ENCODE measurements at regions not wholly inside any gene's neighbourhood (a gene's known extent, or its start where the extent isn't known, plus 50 kb on each side); places are given as distances from the start of the nearest gene placed in this dataset.

DNA sequence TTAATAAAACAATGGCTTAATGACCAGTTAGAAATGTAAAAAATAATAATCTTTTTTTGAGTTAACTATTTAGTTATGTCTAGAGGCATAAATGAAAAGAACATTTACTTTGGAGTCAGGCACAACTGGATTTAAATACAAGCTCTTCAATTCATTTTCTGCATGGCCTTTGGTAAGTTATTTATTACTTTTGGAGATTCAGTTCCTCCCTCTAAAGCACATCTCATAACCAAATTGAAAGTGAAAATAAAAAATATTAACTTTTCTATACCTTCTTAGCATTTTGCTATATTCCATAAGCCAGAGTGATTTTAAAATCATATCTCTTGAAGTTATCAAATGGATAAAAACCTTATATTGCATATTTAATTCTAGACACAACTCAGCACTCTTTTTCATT, 434.9 kb upstream of the SMARCA2 start:
- Mint-ChIP-seq H3K36me3 (no peaks in the 10 kb centered on the region), H3K4me1 (ENCODE audit: low read depth) (no peaks in the 10 kb centered on the region), H3K4me3 (no peak overlapping the region), H3K27me3 (peaks cover 3% of the 10 kb centered on the region), H3K27ac (no peak overlapping the region), H3K9me3 (ENCODE audit: low read depth) (no peaks in the 10 kb centered on the region)

DNA sequence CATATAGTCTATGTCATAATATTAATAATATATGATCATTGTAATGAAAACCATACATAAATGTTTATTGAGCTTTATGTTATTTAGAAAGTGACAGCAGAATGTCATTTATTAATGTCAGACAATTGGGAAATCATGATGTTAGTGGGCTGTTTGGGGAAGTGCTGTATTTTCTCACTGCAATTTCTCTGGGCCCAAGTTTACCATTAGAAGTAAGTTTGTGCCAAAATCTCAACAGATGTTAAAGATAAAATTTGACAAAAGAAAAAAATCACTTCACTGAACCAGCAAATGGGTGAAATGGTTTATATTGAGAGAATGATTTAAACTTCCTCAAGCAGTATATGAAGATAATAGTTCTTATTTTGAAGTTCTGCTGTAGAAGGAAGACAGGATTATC, 433.2 kb upstream of the SMARCA2 start:
- Mint-ChIP-seq H3K4me3 (no peak overlapping the region), H3K9me3 (ENCODE audit: low read depth) (no peaks in the 10 kb centered on the region), H3K27ac (no peak overlapping the region), H3K36me3 (no peaks in the 10 kb centered on the region), H3K27me3 (peaks cover 3% of the 10 kb centered on the region), H3K4me1 (ENCODE audit: low read depth) (no peaks in the 10 kb centered on the region)

DNA sequence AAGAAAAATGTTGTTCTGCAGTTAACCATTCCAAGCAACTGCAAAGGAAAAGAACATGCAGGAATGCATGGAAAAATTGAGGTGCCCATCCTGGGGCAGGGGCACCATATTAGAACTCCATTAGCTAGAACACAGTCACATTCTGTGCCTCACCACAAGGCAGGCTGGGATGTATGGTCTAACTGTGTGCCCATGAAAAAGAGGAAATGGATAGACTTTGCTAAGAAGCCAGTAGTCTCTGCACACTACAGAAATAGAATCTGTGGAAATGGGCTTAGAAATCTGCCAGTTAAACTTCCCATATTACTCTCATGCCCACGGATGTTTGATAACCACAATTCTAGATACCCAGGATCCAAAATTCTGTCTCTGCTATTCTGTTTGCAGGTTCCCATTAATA, 423.8 kb upstream of the SMARCA2 start:
- Mint-ChIP-seq H3K27ac (no peak overlapping the region), H3K27me3 (peaks cover 6% of the 10 kb centered on the region), H3K4me3 (no peak overlapping the region), H3K9me3 (ENCODE audit: low read depth) (peaks cover 4% of the 10 kb centered on the region), H3K4me1 (ENCODE audit: low read depth) (no peaks in the 10 kb centered on the region), H3K36me3 (no peaks in the 10 kb centered on the region)

DNA sequence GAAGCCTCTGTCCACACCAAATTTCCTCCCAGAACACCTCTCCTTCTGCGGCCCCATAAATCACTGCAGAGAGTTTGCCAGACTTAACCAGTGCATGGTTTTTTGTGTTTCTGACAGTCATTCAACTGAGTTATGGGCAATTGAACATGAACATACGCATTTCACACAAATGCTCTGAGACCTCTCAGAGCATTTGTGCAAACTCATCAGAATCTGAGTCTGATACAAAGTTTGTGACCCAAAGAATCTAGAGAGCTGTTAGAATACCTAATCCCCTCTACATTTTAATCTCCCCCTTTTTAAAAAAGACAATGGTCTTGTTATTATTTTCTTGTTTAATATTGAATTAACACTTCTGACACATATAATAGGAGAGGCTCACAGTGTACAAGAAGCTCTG, 416.9 kb upstream of the SMARCA2 start:
- Mint-ChIP-seq H3K27ac (no peak overlapping the region), H3K9me3 (ENCODE audit: low read depth) (no peaks in the 10 kb centered on the region), H3K4me1 (ENCODE audit: low read depth) (no peaks in the 10 kb centered on the region), H3K27me3 (peaks cover 7% of the 10 kb centered on the region), H3K36me3 (no peaks in the 10 kb centered on the region), H3K4me3 (no peak overlapping the region)

DNA sequence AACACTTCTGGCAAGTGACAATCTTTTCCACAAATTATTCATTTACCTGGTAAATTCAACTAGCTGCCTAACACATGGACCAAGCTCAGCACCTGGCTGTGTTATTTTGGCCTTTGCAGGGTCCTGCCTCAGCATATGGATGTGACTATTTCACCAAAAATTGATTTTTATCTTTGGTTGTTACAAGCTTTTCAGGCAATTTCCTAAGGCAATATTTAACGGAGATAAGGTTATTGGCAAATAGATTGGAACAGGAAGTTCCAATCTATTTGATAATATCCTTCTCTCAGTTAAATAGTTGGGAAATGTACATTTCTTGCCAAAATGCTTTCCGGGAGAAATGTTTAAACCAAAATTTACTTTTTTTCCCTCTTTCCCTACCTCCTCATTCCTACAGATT, 415.2 kb upstream of the SMARCA2 start:
- Mint-ChIP-seq H3K27ac (no peak overlapping the region), H3K36me3 (no peaks in the 10 kb centered on the region), H3K27me3 (peaks cover 7% of the 10 kb centered on the region), H3K4me1 (ENCODE audit: low read depth) (no peaks in the 10 kb centered on the region), H3K9me3 (ENCODE audit: low read depth) (no peaks in the 10 kb centered on the region), H3K4me3 (no peak overlapping the region)

DNA sequence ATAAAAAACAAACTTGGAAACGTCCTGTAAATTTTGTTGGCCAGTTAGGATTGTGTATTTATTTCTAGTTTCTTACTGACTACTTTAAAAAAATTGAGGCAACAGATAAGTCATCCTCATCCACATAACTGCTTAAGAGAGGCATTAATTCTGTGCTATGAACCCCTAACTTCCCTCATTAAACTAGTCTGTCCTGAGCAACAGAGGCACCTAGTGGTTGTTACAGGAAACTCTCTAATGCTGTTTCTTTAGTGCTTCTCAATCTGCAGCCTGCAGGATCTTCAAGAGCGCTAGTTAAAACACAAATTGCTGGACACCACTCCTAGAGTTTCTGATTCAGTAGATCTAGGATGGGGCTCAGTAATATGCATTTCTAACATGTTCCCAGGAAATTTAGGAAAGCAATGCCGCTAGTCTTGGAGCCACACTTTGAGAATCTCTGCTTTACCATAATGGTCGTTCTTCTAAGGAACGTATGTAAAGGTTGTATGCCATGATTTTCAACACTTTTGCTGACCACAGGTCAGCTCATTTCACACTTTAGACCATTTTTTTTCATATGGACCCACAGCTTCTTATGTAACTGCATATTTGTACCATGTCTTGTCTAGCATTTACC, 410.1 kb upstream of the SMARCA2 start:
- no peak overlapping the region for H3K27ac Mint-ChIP-seq
- no peak overlapping the region for H3K4me3 Mint-ChIP-seq
- H3K27me3 Mint-ChIP-seq, result peaks cover 7% of the 10 kb centered on the region
- no peaks in the 10 kb centered on the region for H3K36me3 Mint-ChIP-seq
- H3K4me1 Mint-ChIP-seq (ENCODE audit: low read depth), result no peaks in the 10 kb centered on the region
- no peaks in the 10 kb centered on the region for H3K9me3 Mint-ChIP-seq (ENCODE audit: low read depth)

DNA sequence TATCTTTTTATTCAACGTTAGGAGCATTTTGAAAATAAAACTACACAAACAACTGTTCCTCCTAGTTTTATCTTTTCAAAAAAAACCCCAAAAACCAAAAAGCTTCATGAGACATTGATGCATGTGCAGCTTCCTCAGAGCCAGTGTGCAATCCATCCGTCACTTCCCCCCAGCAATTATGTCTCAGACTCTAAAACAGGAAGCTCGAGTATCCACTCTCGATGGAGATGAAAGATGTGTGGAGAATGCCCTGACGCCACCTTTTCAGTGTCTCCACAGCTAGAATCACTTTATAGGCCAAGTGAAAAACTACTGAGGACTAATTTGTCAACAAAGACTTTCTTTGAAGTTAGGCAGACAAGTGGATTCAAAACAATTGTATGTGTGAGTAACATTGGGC, 408.9 kb upstream of the SMARCA2 start:
- no peaks in the 10 kb centered on the region for H3K9me3 Mint-ChIP-seq (ENCODE audit: low read depth)
- peaks cover 7% of the 10 kb centered on the region for H3K27me3 Mint-ChIP-seq
- H3K36me3 Mint-ChIP-seq, result no peaks in the 10 kb centered on the region
- no peaks in the 10 kb centered on the region for H3K4me1 Mint-ChIP-seq (ENCODE audit: low read depth)
- H3K4me3 Mint-ChIP-seq, result no peak overlapping the region
- H3K27ac Mint-ChIP-seq, result no peak overlapping the region

DNA sequence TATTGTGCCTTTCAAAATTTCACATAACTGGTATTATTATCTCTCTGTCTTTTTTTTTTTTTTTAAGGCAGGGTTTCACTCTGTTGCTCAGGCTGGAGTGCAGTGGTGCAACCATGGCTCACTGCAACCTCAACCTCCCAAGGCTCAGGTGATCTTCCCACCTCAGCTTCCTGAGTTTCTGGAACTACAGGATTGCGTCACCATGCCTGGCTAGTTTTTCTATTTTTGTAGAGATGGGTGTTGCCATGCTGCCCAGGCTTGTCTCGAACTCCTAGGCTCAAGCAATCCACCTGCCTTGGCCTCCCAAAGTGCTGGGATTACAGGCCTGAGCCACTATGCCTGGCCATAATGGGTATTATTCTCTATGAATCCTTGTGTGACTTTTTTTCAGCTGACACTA, 402.3 kb upstream of the SMARCA2 start:
- no peak overlapping the region for H3K27ac Mint-ChIP-seq
- no peaks in the 10 kb centered on the region for H3K36me3 Mint-ChIP-seq
- no peak overlapping the region for H3K4me3 Mint-ChIP-seq
- H3K27me3 Mint-ChIP-seq, result peaks cover 1% of the 10 kb centered on the region
- H3K4me1 Mint-ChIP-seq (ENCODE audit: low read depth), result no peaks in the 10 kb centered on the region
- H3K9me3 Mint-ChIP-seq (ENCODE audit: low read depth), result peaks cover 8% of the 10 kb centered on the region

DNA sequence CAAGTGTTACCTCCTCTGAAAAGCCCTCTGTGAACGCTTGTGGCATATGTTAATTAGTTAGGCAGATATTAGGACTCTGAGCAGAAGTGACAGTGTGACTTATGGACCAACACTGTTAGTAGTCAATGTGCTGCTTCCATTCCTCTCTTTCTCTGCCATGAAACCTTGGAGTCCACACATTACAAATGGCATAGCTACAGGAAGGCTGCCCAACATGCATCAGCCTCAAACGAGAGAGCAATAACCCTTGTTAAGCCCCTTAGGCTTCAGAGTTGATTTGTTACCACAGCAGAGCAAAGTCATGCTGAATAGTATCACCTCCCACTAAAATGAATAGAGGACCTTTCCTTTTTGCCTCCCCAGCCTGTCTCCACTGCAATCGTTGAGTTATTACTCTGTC, 397.7 kb upstream of the SMARCA2 start:
- Mint-ChIP-seq H3K4me1 (ENCODE audit: low read depth) (no peaks in the 10 kb centered on the region), H3K36me3 (no peaks in the 10 kb centered on the region), H3K27ac (no peak overlapping the region), H3K9me3 (ENCODE audit: low read depth) (peaks cover 8% of the 10 kb centered on the region), H3K4me3 (no peak overlapping the region), H3K27me3 (peaks cover 13% of the 10 kb centered on the region)

DNA sequence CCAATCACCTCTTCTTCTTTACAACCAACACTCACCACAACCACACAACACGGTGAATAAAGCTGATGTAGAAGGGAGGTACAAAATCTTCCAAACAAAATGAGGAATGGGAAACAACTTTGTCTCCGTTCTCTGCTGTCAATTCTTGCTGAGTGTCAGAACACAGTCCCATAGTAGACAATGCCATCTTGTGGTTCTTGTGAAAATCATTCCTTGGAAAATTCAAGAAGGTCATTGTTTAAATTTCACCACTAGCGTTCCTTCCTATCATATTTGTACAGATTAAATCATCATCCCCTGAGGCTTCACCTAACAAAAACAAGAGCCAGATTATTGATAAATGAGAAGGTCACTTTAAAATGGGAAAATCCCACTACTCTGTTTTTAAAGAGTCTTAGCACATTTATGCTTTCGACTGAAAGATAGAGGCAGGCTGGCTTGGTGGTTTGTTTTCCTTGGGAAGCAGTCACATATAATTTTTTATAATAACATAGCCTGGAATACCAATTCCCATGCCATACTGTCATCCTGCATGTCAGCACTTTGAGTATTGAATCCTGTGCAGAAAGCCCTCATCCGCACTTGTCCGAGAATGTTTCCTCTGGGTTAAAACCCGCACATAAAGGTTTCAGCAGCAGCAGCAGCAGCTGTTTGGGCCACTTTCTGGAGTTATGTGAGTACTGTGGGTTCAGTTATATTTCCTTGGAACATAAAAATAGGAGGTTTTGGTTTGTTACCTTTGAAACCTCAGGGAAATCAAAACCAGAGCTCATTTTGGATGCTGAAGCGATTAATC, 395.0 kb upstream of the SMARCA2 start:
- H3K27me3 Mint-ChIP-seq, result peaks cover 13% of the 10 kb centered on the region

DNA sequence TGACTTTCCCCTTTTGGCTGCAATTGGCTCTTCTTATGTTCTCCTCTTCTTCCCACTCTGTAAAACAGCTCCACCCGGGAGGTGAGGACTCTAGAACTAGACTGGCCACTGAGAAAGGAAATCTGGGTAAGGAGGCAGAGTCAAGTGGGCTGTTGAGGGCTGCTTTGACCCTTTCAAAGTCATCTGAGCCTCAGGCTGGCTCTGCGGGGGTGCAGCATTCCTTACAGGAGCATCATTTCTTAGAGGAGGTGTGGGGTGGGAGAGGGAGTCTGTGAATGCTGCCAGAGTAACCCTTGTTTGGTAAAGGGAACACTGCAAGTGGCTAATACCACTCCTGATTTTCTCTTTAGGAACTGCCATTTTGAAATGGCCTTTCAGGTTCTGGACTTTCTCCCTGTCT, 377.7 kb upstream of the SMARCA2 start:
- Mint-ChIP-seq H3K9me3 (ENCODE audit: low read depth) (peaks cover 3% of the 10 kb centered on the region), H3K27me3 (no peaks in the 10 kb centered on the region), H3K4me1 (ENCODE audit: low read depth) (no peaks in the 10 kb centered on the region), H3K36me3 (no peaks in the 10 kb centered on the region), H3K27ac (no peak overlapping the region), H3K4me3 (no peak overlapping the region)

More for the DNA sequence above, 395.0 kb upstream of the SMARCA2 start:
- Mint-ChIP-seq H3K27ac (no peak overlapping the region), H3K4me1 (ENCODE audit: low read depth) (no peaks in the 10 kb centered on the region), H3K4me3 (no peak overlapping the region), H3K36me3 (no peaks in the 10 kb centered on the region), H3K9me3 (ENCODE audit: low read depth) (peaks cover 8% of the 10 kb centered on the region)

DNA sequence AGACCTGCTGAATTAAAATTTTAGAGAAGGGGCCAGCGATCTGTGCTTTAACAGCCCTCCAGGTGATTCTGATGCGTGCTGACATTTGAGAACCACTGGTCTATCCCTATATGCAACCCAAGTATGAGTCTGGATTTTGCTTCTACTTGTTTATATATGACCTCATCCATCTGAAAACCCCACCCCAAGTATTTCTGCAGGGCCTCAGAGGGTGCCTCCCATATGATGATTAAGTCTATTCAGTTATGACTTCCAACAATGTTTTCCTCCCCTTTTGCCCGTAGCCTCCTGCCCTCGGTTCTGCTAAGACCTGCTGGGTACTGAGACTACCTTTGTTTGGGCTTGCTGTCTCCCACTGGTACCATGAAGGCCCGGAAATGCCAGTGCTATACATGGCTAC, 376.0 kb upstream of the SMARCA2 start:
- Mint-ChIP-seq H3K27me3 (no peaks in the 10 kb centered on the region), H3K4me1 (ENCODE audit: low read depth) (no peaks in the 10 kb centered on the region), H3K36me3 (no peaks in the 10 kb centered on the region), H3K9me3 (ENCODE audit: low read depth) (peaks cover 3% of the 10 kb centered on the region), H3K27ac (no peak overlapping the region), H3K4me3 (no peak overlapping the region)

DNA sequence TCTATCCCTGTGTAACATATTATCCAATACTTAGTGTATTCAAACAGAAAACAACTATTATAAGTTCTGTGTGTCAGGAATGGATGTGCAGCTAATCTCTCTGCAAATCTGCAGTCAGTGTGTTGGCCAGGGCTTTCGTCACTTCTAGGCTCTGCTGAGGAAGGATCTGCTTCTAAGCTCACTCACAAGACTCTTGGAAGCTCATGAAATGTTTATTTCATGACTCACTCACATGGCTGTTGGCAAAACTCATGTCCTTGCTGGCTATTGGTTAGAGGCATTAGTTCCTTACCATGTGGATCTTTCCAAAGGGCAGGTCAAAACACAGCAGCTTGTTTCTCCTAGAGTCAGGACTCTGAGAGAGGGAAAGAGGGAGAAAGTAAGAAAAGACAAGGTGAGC, 367.4 kb upstream of the SMARCA2 start:
- Mint-ChIP-seq H3K4me1 (ENCODE audit: low read depth) (no peaks in the 10 kb centered on the region), H3K27me3 (peaks cover 13% of the 10 kb centered on the region), H3K36me3 (no peaks in the 10 kb centered on the region), H3K27ac (no peak overlapping the region), H3K4me3 (no peak overlapping the region), H3K9me3 (ENCODE audit: low read depth) (no peaks in the 10 kb centered on the region)

DNA sequence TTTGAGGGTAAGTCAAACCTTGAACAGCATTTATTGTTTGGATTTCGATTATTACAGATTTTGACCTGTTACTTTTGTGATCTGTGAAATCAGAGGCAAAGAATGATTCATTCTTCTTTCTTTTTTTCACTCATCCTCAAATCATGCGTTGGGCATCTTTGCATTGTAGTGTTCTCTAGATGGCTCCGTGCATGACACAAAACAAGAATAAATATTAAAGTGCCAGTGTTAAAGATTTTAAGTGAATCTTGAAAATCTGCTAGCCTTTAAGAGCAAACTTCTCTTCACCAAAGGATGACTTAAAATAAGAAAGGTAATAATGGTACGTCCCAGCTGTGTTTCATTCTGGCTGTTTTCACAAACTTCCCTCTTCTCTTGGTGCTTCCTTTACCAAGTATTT, 361.9 kb upstream of the SMARCA2 start:
- Mint-ChIP-seq H3K4me1 (ENCODE audit: low read depth) (no peaks in the 10 kb centered on the region), H3K27me3 (peaks cover 16% of the 10 kb centered on the region), H3K27ac (no peak overlapping the region), H3K9me3 (ENCODE audit: low read depth) (no peaks in the 10 kb centered on the region), H3K4me3 (no peak overlapping the region), H3K36me3 (no peaks in the 10 kb centered on the region)

DNA sequence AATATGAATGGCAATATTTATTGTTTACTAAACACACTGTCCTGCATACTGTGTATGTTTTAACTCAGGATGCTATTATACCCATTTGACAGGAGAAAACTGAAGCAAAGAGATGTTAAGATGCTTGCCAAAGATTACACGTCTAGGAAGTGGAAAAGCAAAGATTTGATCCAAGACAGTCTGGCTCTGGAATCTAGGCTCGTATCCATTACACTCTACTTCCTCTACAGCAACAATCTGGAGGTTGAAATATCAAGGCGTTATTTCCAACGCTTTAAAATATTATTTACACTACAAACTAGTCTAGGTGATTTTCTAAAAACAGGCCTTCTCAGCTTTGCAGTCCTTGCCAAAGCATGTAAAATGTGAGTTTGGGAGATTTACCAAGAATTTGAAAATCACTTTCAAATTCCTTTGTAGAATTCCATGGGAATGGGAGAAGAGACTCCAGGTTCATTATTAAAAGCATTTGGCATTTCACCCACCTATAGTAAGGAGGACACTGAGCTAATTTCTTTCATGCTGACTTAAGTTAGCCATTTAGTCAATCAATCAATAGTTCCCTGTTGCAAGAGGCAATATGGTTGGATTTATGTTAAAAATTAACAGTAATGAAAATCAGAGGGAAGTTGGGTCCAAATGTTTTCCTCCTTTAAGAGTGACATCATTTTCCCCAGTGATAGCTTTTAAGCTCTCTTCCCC, 356.3 kb upstream of the SMARCA2 start:
- Mint-ChIP-seq H3K36me3 (no peaks in the 10 kb centered on the region), H3K27me3 (peaks cover 10% of the 10 kb centered on the region), H3K9me3 (ENCODE audit: low read depth) (no peaks in the 10 kb centered on the region), H3K4me1 (ENCODE audit: low read depth) (no peaks in the 10 kb centered on the region), H3K27ac (no peak overlapping the region), H3K4me3 (no peak overlapping the region)
